ENCODE measurements at regions not wholly inside any gene's neighbourhood (a gene's known extent, or its start where the extent isn't known, plus 50 kb on each side); places are given as distances from the start of the nearest gene placed in this dataset.

DNA sequence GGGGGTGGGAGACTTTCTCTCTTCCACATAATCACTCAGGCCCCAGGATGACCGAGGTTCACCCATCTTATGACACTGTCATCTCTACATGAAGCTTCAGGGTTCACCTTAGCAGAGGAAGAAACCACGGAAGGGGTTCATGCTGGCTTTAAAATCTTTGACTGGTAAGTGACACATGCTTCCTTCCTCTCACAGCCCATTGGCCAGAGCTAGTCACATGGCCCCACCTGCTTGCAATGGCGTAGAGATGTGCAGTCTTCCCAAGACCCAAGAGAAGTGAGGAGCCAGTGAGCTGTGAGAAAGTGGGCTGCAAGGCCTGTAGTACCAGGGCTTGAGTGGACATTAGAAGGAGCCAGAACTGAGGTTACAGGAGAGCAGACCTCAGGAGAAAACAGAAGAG is 180.3 kb downstream of the AXIN2 start:
- TF ChIP-seq CTCF (conservative IDR thresholded peaks at IDR 0.05; ENCODE audit: low read length) = no peak
- DNase-seq (ENCODE audit: low read depth) = no peak
- no peak overlapping the region for H3K4me3 ChIP-seq (ENCODE audit: low read length)

GRCh38 chr17:65374966-65375365 is 186.5 kb downstream of the AXIN2 start:
- no peak overlapping the region for H3K4me3 ChIP-seq (ENCODE audit: low read length)
- DNase-seq (ENCODE audit: low read depth) = no peak
- no peak for TF ChIP-seq CTCF (conservative IDR thresholded peaks at IDR 0.05; ENCODE audit: low read length)

- DNase-seq (ENCODE audit: low read depth) = no peak
- no peak overlapping the region for H3K4me3 ChIP-seq (ENCODE audit: low read length)
- no peak for TF ChIP-seq CTCF (conservative IDR thresholded peaks at IDR 0.05; ENCODE audit: low read length)
Measured at GRCh38 chr17:65371702-65372101, 189.7 kb downstream of the AXIN2 start.

- no peak for DNase-seq (ENCODE audit: low read depth)
- H3K4me3 ChIP-seq (ENCODE audit: low read length) = no peak overlapping the region
- no peak for TF ChIP-seq CTCF (conservative IDR thresholded peaks at IDR 0.05; ENCODE audit: low read length)
Measured at GRCh38 chr17:65370669-65371131, 190.7 kb downstream of the AXIN2 start.

- no peak for DNase-seq (ENCODE audit: low read depth)
- no peak for TF ChIP-seq CTCF (conservative IDR thresholded peaks at IDR 0.05; ENCODE audit: low read length)
- no peak overlapping the region for H3K4me3 ChIP-seq (ENCODE audit: low read length)
Measured at GRCh38 chr17:65368341-65368740, 193.1 kb downstream of the AXIN2 start.

DNA sequence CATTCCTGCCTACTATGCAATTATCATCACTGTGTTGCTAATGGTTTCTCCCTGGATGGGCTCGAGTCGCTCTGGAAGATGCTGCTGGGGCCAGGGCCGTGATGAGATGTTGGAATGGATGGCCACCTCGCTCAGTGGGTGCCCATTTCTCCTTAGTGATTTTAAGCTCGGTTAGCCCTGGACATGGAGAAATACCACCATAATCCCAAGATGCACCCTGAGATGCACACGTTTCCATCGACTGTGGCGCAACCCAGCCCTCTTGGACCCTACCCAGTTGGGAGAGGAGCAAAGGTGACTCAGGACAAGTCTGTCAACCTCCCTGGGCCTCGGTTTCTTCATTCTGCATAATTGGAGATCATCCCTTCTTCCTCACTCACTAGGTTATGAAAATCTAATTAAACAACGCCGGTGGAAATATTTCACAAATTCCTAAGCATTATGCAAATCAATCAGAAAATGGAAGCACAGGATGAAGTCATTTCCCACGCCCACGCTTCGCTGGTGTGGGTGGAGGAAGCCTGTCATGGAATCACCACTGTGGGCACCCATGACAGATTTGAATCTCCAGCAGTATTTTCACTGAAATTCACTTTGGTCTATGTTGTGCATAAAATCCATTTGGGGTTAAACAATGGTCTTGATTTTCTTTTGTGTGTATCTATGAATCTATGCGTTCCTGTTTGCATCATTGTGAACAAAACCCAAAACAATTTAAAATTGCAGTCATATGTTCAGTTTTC is 195.2 kb downstream of the AXIN2 start:
- no peak for TF ChIP-seq CTCF (conservative IDR thresholded peaks at IDR 0.05; ENCODE audit: low read length)
- no peak for DNase-seq (ENCODE audit: low read depth)
- no peak overlapping the region for H3K4me3 ChIP-seq (ENCODE audit: low read length)

DNA sequence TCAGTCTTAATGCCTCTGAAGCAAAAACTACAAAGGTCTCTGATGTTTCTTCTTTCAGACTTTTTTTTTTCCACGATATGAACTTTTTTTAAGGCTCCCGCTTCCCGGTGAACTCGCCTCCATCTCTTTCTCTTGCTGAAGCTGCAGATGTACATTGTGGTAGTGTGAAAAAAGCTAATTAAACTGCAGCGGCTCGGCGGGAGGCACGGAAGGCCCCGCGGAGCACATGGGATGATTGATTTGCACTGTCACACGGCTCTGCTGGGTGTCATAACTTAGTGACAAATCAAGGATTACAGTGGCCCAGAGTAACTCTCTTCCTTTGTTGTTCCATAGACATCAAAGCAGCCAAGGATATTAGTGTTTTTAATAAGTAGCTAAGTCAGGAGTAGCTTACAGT is 196.3 kb downstream of the AXIN2 start:
- no peak overlapping the region for H3K4me3 ChIP-seq (ENCODE audit: low read length)
- TF ChIP-seq CTCF (conservative IDR thresholded peaks at IDR 0.05; ENCODE audit: low read length) = no peak
- no peak for DNase-seq (ENCODE audit: low read depth)
